GM21526 (cell line): ENCODE measurements at regions not wholly inside any gene's neighbourhood (a gene's known extent, or its start where the extent isn't known, plus 50 kb on each side); places are given as distances from the start of the nearest gene placed in this dataset.

Experiments
- ATAC-seq: cut with Tn5 transposase; IDR thresholded peaks from one replicate; pipeline ENCODE4 v1.9.1; 2021; ENCODE audit warnings: moderate library complexity; ENCODE audit not compliant: unreplicated experiment, low FRiP score

DNA sequence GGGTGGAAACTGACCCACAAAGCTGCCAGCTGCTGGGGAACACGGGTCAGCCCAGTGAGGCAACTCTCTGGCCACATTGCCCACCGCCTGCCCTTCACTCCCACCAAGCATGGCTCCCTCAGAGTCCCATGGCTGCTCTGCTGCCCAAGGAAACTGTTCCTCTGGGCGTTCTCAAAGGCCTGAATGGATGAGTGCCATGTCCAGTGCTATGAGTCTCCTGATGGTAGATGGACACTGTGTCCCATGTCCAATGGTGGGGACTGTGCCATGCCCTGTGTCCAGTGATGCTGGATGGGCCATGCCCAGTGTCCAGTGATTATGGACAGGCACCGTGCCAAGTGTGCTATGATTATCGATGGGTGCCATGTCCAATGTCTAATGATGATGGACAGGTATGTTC, 88.8 kb downstream of the ANKRD10 start:
- no peak for ATAC-seq

DNA sequence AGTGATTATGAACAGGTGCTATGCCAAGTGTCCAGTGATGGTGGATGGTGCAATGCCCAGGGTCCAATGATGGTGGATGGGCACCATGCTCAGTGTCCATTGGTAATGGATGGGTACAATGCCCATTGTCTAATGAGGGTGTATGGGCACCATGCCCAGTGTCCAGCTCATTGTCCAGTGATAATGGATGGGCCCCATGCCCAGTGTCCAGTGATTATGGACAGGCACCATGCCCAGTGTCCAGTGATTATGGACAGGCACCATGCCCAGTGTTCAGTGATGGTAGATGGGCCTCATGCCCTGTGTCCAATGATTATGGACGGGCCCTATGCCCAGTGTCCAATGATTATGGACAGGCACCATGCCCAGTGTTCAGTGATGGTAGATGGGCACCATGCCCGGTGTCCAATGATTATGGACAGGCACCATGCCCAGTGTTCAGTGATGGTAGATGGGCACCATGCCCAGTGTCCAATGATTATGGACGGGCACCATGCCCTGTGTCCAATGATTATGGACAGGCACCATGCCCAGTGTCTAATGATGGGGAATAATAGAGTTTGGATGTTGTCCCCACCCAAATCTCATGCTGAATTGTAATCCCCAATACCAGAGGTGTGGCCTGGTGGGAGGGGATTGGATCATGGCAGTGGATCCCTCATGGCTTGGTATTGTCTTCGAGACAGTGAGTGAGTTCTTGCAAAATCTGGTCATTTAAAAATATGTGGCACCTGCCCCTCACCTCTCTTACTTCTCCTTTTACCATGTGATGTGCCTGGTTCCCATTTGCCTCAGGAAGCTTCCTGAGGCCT, 87.8 kb downstream of the ANKRD10 start:
- no peak for ATAC-seq
